ENCODE measurements at regions not wholly inside any gene's neighbourhood (a gene's known extent, or its start where the extent isn't known, plus 50 kb on each side); places are given as distances from the start of the nearest gene placed in this dataset.

GRCh38 chr6:85127168-85127498, 322.8 kb upstream of the NT5E start:
- Histone ChIP-seq H3K36me3 (ENCODE audit: low read depth) (no peaks in the 10 kb centered on the region), H3K4me3 (no peak overlapping the region), H3K4me1 (ENCODE audit: low read depth) (no peaks in the 10 kb centered on the region), H3K9me3 (no peaks in the 10 kb centered on the region)
- no peak for TF ChIP-seq CTCF (IDR thresholded peaks at IDR 0.05)
- intact Hi-C loops (cut with DNase I, micrococcal nuclease): no loop called here
- ATAC-seq (no peak), DNase-seq (no peak)

DNA sequence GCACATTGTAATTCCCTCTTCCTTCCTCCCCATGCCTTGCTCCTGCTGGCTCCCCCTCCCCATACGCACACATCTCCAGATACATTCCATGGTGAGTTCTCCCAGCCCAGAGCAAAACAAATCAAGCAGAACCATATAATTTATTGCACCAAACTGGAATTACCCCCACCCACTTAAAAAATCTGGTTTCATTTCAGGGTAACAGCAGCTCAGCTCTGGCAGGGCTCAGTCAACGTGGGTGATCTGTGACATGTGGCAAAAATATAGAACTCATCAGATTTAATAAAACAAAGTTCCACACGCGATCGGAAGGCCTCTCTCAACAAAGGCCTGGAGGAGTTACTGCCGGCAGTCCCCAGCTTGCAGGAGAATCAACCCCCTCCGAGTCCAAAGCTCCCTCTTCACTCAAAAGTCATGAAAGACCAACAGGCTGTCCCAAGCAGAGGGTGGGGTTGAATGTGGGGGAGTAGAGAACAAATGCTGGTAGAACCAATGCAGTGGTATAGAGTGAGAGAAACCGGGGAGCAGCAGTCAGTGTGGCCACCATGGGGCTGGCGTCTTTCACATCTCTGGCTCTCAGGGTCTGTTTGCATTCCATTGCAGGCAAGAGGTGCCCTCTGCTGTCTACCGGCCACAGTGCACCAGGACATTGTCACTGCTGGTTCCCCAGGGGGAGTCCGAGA, 323.3 kb upstream of the NT5E start:
- no peak for TF ChIP-seq CTCF (IDR thresholded peaks at IDR 0.05)
- H3K4me3 ChIP-seq: no peak overlapping the region
- H3K36me3 ChIP-seq (ENCODE audit: low read depth): no peaks in the 10 kb centered on the region
- H3K4me1 ChIP-seq (ENCODE audit: low read depth): no peaks in the 10 kb centered on the region
- DNase-seq: peak in 2 of 3 donors; percentile 26 to 32
- ATAC-seq: peak; percentile 25
- intact Hi-C loops (cut with DNase I, micrococcal nuclease): no loop called here
- no peaks in the 10 kb centered on the region for H3K9me3 ChIP-seq

DNA sequence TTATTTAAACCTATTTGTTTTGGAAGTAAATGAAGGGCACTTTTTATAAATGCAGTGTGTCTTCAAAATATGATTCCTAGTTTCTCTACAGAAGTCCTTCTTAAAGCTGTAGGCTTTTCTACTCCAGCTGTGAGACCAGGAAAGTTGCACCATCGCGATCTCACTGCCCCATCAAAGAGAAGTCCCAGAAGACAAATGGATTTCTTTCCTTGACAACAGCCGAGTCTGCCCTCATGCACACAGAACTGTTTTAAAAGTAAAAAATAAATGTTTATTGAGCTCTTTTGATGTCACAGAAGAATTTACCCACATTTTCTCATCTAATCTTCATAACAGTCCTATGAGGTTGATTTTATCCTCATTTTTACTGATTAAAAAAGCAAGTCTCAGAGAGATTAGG, 324.4 kb upstream of the NT5E start:
- Histone ChIP-seq H3K9me3 (no peaks in the 10 kb centered on the region), H3K4me3 (no peak overlapping the region), H3K4me1 (ENCODE audit: low read depth) (no peaks in the 10 kb centered on the region), H3K36me3 (ENCODE audit: low read depth) (no peaks in the 10 kb centered on the region)
- TF ChIP-seq CTCF (IDR thresholded peaks at IDR 0.05): no peak
- intact Hi-C loops (cut with DNase I, micrococcal nuclease): no loop called here
- DNase-seq: no peak
- ATAC-seq: no peak

- intact Hi-C loops (cut with DNase I, micrococcal nuclease): no loop called here
Measured at GRCh38 chr6:85124472-85125354, 325.2 kb upstream of the NT5E start.

GRCh38 chr6:85121158-85121557, 328.7 kb upstream of the NT5E start:
- intact Hi-C loops (cut with DNase I, micrococcal nuclease): no loop called here
- no peak for TF ChIP-seq CTCF (IDR thresholded peaks at IDR 0.05)
- Histone ChIP-seq H3K4me3 (no peak overlapping the region), H3K36me3 (ENCODE audit: low read depth) (no peaks in the 10 kb centered on the region), H3K4me1 (ENCODE audit: low read depth) (no peaks in the 10 kb centered on the region), H3K9me3 (no peaks in the 10 kb centered on the region)
- ATAC-seq: no peak
- DNase-seq: no peak

More at GRCh38 chr6:85124472-85125354, 325.2 kb upstream of the NT5E start:
- Histone ChIP-seq H3K4me3 (no peak overlapping the region), H3K36me3 (ENCODE audit: low read depth) (no peaks in the 10 kb centered on the region), H3K4me1 (ENCODE audit: low read depth) (no peaks in the 10 kb centered on the region), H3K9me3 (no peaks in the 10 kb centered on the region)
- no peak for DNase-seq
- ATAC-seq: no peak
- no peak for TF ChIP-seq CTCF (IDR thresholded peaks at IDR 0.05)
